T-cell (primary cell): ENCODE measurements at regions not wholly inside any gene's neighbourhood (a gene's known extent, or its start where the extent isn't known, plus 50 kb on each side); places are given as distances from the start of the nearest gene placed in this dataset.
"Not testable (repeated sequence)": the region's sequence is repeated elsewhere in the genome, so short reads cannot be mapped to it uniquely, and the experiment has no call there.

Experiments
- ATAC-seq, 4 experiments: fragments of 200-7000 bp in 3 of 4; fragments of 150-1000 bp in 1 of 4; cut with Tn5 transposase; replicated peaks in 1 of 4; 1 replicate in 3 of 4; 2 replicates in 1 of 4; pipeline ENCODE4 v1.10.0; 2021; ENCODE audit warnings: moderate library complexity in 3 of 4, mild to moderate bottlenecking in 2 of 4, moderate number of reproducible peaks in 1 of 4
- CTCF ChIA-PET, 2 donors: fragments of 300-600 bp; sonication (Branson Sonifier 250); formaldehyde crosslinking; loops; one replicate each; lab custom pipeline; 2022; ENCODE audit warnings: antibody characterized with exemption in 2 of 2; lab: Charles Lee
- POLR2A ChIA-PET, 2 donors: fragments of 300-600 bp; sonication (Branson Sonifier 250); formaldehyde crosslinking; loops; one replicate each; lab custom pipeline; 2022; ENCODE audit warnings: antibody characterized with exemption in 2 of 2; lab: Charles Lee
- DNase-seq, 35 experiments: peaks; one replicate each; pipeline versions ENCODE4 v3.0.0 to v3.0.0-alpha.2; 2013 to 2023
- H3K27ac ChIP-seq: one replicate; pipeline ENCODE4 v1.5.1; 2013; ENCODE audit warnings: low read length
- H3K27me3 ChIP-seq, 2 experiments: replicated peaks in 1 of 2; 1 replicate in 1 of 2; 2 replicates in 1 of 2; pipeline versions ENCODE4 v1.6.1 to v1.7.0; 2013; ENCODE audit warnings: low read length in 1 of 2, mixed read lengths in 1 of 2; ENCODE audit not compliant: control insufficient read depth in 2 of 2, insufficient read depth in 2 of 2; ENCODE audit errors: extremely low read depth in 1 of 2
- H3K36me3 ChIP-seq, 2 donors: 1 replicate in 1 of 2; 2 replicates in 1 of 2; pipeline versions ENCODE4 v1.6.1 to v1.7.0; 2013; ENCODE audit warnings: low read length in 1 of 2; ENCODE audit not compliant: control insufficient read depth in 2 of 2, insufficient read depth in 1 of 2; ENCODE audit errors: extremely low read depth in 1 of 2
- H3K4me1 ChIP-seq, 2 experiments: 1 replicate in 1 of 2; 2 replicates in 1 of 2; pipeline versions ENCODE4 v1.6.1 to v1.7.0; 2013; ENCODE audit warnings: low read length in 2 of 2, mixed read lengths in 1 of 2; ENCODE audit not compliant: insufficient read depth in 2 of 2, control insufficient read depth in 1 of 2; ENCODE audit errors: extremely low read depth in 1 of 2
- H3K4me3 ChIP-seq, 2 donors: 1 replicate in 1 of 2; 2 replicates in 1 of 2; pipeline versions ENCODE4 v1.5.1 to v1.7.0; 2013; ENCODE audit warnings: mild to moderate bottlenecking in 2 of 2, low read length in 1 of 2, moderate library complexity in 1 of 2; ENCODE audit not compliant: control insufficient read depth in 1 of 2; ENCODE audit errors: extremely low read depth in 1 of 2
- H3K9me3 ChIP-seq: 2 replicates; pipeline ENCODE4 v1.7.0; 2013
- H3K27ac Mint-ChIP-seq, 2 donors: one replicate each; pipeline ENCODE4 v1.8.0; 2020 to 2021; ENCODE audit warnings: mild to moderate bottlenecking in 2 of 2, mixed read lengths in 2 of 2
- H3K27me3 Mint-ChIP-seq, 2 donors: one replicate each; pipeline ENCODE4 v1.8.0; 2021 to 2022; ENCODE audit warnings: mixed read lengths in 2 of 2
- H3K36me3 Mint-ChIP-seq: one replicate; pipeline ENCODE4 v1.8.0; 2021; ENCODE audit warnings: mixed read lengths
- H3K4me1 Mint-ChIP-seq, 3 donors: one replicate each; pipeline ENCODE4 v1.8.0; 2020 to 2022; ENCODE audit warnings: mixed read lengths in 3 of 3, mild to moderate bottlenecking in 1 of 3
- H3K4me3 Mint-ChIP-seq, 3 donors: one replicate each; pipeline ENCODE4 v1.8.0; 2020 to 2022; ENCODE audit warnings: mild to moderate bottlenecking in 3 of 3, mixed read lengths in 3 of 3, moderate library complexity in 3 of 3
- H3K9me3 Mint-ChIP-seq, 3 donors: one replicate each; pipeline ENCODE4 v1.8.0; 2020 to 2022; ENCODE audit warnings: mixed read lengths in 3 of 3
- WGBS: methylation state at CpG from one replicate; pipeline ENCODE4 v1.1.5; 2013; ENCODE audit warnings: missing lambda C conversion rate; ENCODE audit not compliant: insufficient coverage; 5-methylcytosine and 5-hydroxymethylcytosine counted together

- H3K27me3 ChIP-seq = peaks cover 0 to 4% of the 10 kb centered on the region in 2 experiments
- Mint-ChIP-seq H3K4me1 (no peaks in the 10 kb centered on the region), H3K4me3 (no peak overlapping the region), H3K27me3 (peaks cover 17 to 41% of the 10 kb centered on the region in 2 donors), H3K9me3 (peaks cover 0 to 5% (median 0%) of the 10 kb centered on the region in 3 donors), H3K27ac (no peak overlapping the region), H3K36me3 (no peaks in the 10 kb centered on the region)
- H3K36me3 ChIP-seq = no peaks in the 10 kb centered on the region
- no peak overlapping the region for H3K4me3 ChIP-seq
- no peak for DNase-seq
- H3K4me1 ChIP-seq = no peaks in the 10 kb centered on the region
- no peaks in the 10 kb centered on the region for H3K9me3 ChIP-seq
- ChIA-PET CTCF (no interaction called here), POLR2A (no interaction called here)
- H3K27ac ChIP-seq = no peak overlapping the region
- ATAC-seq = no peak
- no CpG with 5 or more reads among the region's 5 CpGs for WGBS
Measured at GRCh38 chr11:93917673-93918072, 67.3 kb upstream of the VSTM5 start.

GRCh38 chr11:93921695-93922468, 71.5 kb upstream of the VSTM5 start:
- Mint-ChIP-seq H3K27me3 (peaks cover 22 to 43% of the 10 kb centered on the region in 2 donors), H3K4me3 (no peak overlapping the region), H3K9me3 (peaks cover 3 to 18% (median 8%) of the 10 kb centered on the region in 3 donors), H3K36me3 (no peaks in the 10 kb centered on the region), H3K27ac (no peak overlapping the region), H3K4me1 (no peaks in the 10 kb centered on the region)
- no peaks in the 10 kb centered on the region for H3K9me3 ChIP-seq
- 37% methylated on average over 4 of the region's 7 CpGs for WGBS
- H3K4me1 ChIP-seq = no peaks in the 10 kb centered on the region
- POLR2A ChIA-PET = no interaction called here
- H3K27me3 ChIP-seq = peaks cover 0 to 4% of the 10 kb centered on the region in 2 experiments
- CTCF ChIA-PET = interaction anchor here in 1 of 2 donors (0.6 kb wide), 1 partner anchor 29 kb away, joined by 4 read pairs; no protein-coding TSS in a partner anchor
- DNase-seq (peak in 1 of 35 experiments; percentile 26), ATAC-seq (no peak)
- no peaks in the 10 kb centered on the region for H3K36me3 ChIP-seq
- H3K27ac ChIP-seq = no peak overlapping the region
- no peak overlapping the region for H3K4me3 ChIP-seq

- no peaks in the 10 kb centered on the region for H3K36me3 Mint-ChIP-seq
Measured at GRCh38 chr11:93922830-93923229, 72.4 kb upstream of the VSTM5 start.

GRCh38 chr11:93926099-93926498, 75.7 kb upstream of the VSTM5 start:
- not testable (repeated sequence) for H3K4me3 Mint-ChIP-seq
- peaks cover 3 to 20% (median 8%) of the 10 kb centered on the region in 3 donors for H3K9me3 Mint-ChIP-seq
- WGBS = no CpG with 5 or more reads among the region's 2 CpGs

More at GRCh38 chr11:93922830-93923229, 72.4 kb upstream of the VSTM5 start:
- H3K4me1 Mint-ChIP-seq = no peaks in the 10 kb centered on the region
- H3K27ac ChIP-seq = no peak overlapping the region
- no peaks in the 10 kb centered on the region for H3K36me3 ChIP-seq
- ChIA-PET CTCF (no interaction called here), POLR2A (no interaction called here)
- DNase-seq = no peak
- ATAC-seq = no peak
- H3K9me3 ChIP-seq = no peaks in the 10 kb centered on the region
- no peak overlapping the region for H3K27ac Mint-ChIP-seq
- 65% methylated on average over 2 of the region's 4 CpGs for WGBS
- peaks cover 0 to 4% of the 10 kb centered on the region in 2 experiments for H3K27me3 ChIP-seq
- no peaks in the 10 kb centered on the region for H3K4me1 ChIP-seq
- no peak overlapping the region for H3K4me3 ChIP-seq
- H3K27me3 Mint-ChIP-seq = peaks cover 22 to 40% of the 10 kb centered on the region in 2 donors
- H3K9me3 Mint-ChIP-seq = peaks cover 3 to 20% (median 8%) of the 10 kb centered on the region in 3 donors
- no peak overlapping the region for H3K4me3 Mint-ChIP-seq

GRCh38 chr11:93929407-93929806, 79.0 kb upstream of the VSTM5 start:
- no peaks in the 10 kb centered on the region for H3K36me3 Mint-ChIP-seq
- no peaks in the 10 kb centered on the region for H3K4me1 Mint-ChIP-seq
- 86% methylated on average over 1 of the region's 1 CpG for WGBS
- Histone ChIP-seq H3K27me3 (no peaks in the 10 kb centered on the region), H3K9me3 (no peaks in the 10 kb centered on the region), H3K4me3 (no peak overlapping the region), H3K27ac (no peak overlapping the region), H3K36me3 (no peaks in the 10 kb centered on the region), H3K4me1 (no peaks in the 10 kb centered on the region)
- ChIA-PET CTCF (no interaction called here), POLR2A (no interaction called here)
- no peak overlapping the region for H3K4me3 Mint-ChIP-seq
- no peak overlapping the region for H3K27ac Mint-ChIP-seq
- peaks cover 3 to 13% (median 13%) of the 10 kb centered on the region in 3 donors for H3K9me3 Mint-ChIP-seq
- no peak for ATAC-seq
- H3K27me3 Mint-ChIP-seq = peaks cover 0 to 15% of the 10 kb centered on the region in 2 donors
- DNase-seq = no peak

More at GRCh38 chr11:93926099-93926498, 75.7 kb upstream of the VSTM5 start:
- H3K27me3 ChIP-seq, H3K27ac ChIP-seq, H3K36me3 ChIP-seq, DNase-seq, H3K4me3 ChIP-seq, CTCF ChIA-PET, H3K4me1 ChIP-seq, H3K36me3 Mint-ChIP-seq, H3K9me3 ChIP-seq, H3K4me1 Mint-ChIP-seq, H3K27ac Mint-ChIP-seq, ATAC-seq, POLR2A ChIA-PET: not testable (repeated sequence)
- H3K27me3 Mint-ChIP-seq = peaks cover 13 to 17% of the 10 kb centered on the region in 2 donors

GRCh38 chr11:93933230-93933629, 82.8 kb upstream of the VSTM5 start:
- WGBS = 80% methylated on average over 1 of the region's 3 CpGs
- H3K27ac Mint-ChIP-seq = no peak overlapping the region
- no peak overlapping the region for H3K4me3 Mint-ChIP-seq
- no peak overlapping the region for H3K27ac ChIP-seq
- peaks cover 0 to 5% (median 0%) of the 10 kb centered on the region in 3 donors for H3K9me3 Mint-ChIP-seq
- H3K4me1 ChIP-seq = no peaks in the 10 kb centered on the region
- ChIA-PET CTCF (no interaction called here), POLR2A (no interaction called here)
- DNase-seq (no peak), ATAC-seq (no peak)
- H3K4me1 Mint-ChIP-seq = no peaks in the 10 kb centered on the region
- peaks cover 5 to 19% of the 10 kb centered on the region in 2 donors for H3K27me3 Mint-ChIP-seq
- H3K36me3 Mint-ChIP-seq = no peaks in the 10 kb centered on the region
- peaks cover 0 to 5% of the 10 kb centered on the region in 2 experiments for H3K27me3 ChIP-seq
- H3K9me3 ChIP-seq = no peaks in the 10 kb centered on the region
- H3K36me3 ChIP-seq = no peaks in the 10 kb centered on the region
- no peak overlapping the region for H3K4me3 ChIP-seq
